PC-3 (cell line): ENCODE measurements at regions not wholly inside any gene's neighbourhood (a gene's known extent, or its start where the extent isn't known, plus 50 kb on each side); places are given as distances from the start of the nearest gene placed in this dataset.

Experiments used
- ATAC-seq: fragments of 200-7000 bp; cut with Tn5 transposase; 2 replicates; pipeline ENCODE4 v1.9.1; 2020; ENCODE audit warnings: mild to moderate bottlenecking, moderate library complexity
- BruUV-seq: library from RNA; stranded (reverse); fragments of 400-500 nt; replicated peaks from 2 replicates; lab custom pipeline; 2021; lab: Mats Ljungman, UMichigan
- CTCF ChIA-PET: fragments of 300-600 bp; sonication (Branson Sonifier 250); formaldehyde crosslinking; loops from one replicate; lab custom pipeline; 2022; ENCODE audit warnings: antibody characterized with exemption; lab: Charles Lee
- POLR2A ChIA-PET: fragments of 300-600 bp; sonication (Branson Sonifier 250); formaldehyde crosslinking; loops from one replicate; lab custom pipeline; 2022; ENCODE audit warnings: antibody characterized with exemption; ENCODE audit not compliant: unreplicated experiment; lab: Charles Lee
- DNase-seq: peaks from one replicate; pipeline ENCODE4 v3.0.0-alpha.2; 2015
- H2AFZ ChIP-seq: fragments of 300-600 bp; sonication (generic); 2 replicates; pipeline ENCODE4 v1.6.0; 2016; ENCODE audit warnings: antibody characterized with exemption, low read length
- H3F3A ChIP-seq: fragments of 300-600 bp; sonication (generic); one replicate; pipeline ENCODE4 v1.6.0; 2017; ENCODE audit warnings: antibody characterized with exemption, low read length, control low read depth, mild to moderate bottlenecking; ENCODE audit not compliant: unreplicated experiment
- H3K27ac ChIP-seq: fragments of 300-600 bp; sonication (generic); 2 replicates; pipeline ENCODE4 v1.5.1; 2016; ENCODE audit warnings: mild to moderate bottlenecking, low read length
- H3K27me3 ChIP-seq: fragments of 300-600 bp; sonication (generic); 2 replicates; pipeline ENCODE4 v1.6.1; 2016; ENCODE audit warnings: low read length, mixed read lengths
- H3K36me3 ChIP-seq: fragments of 300-600 bp; sonication (generic); 2 replicates; pipeline ENCODE4 v1.6.1; 2016; ENCODE audit warnings: low read depth, mixed run types, low read length, mixed read lengths
- H3K4me1 ChIP-seq: fragments of 300-600 bp; sonication (generic); 2 replicates; pipeline ENCODE4 v1.5.1; 2016; ENCODE audit warnings: low read length; ENCODE audit not compliant: insufficient read depth
- H3K4me2 ChIP-seq: fragments of 300-600 bp; sonication (generic); 2 replicates; pipeline ENCODE4 v1.6.0; 2016; ENCODE audit warnings: low read length
- H3K4me3 ChIP-seq: fragments of 300-600 bp; sonication (generic); 2 replicates; pipeline ENCODE4 v1.5.1; 2016; ENCODE audit warnings: mild to moderate bottlenecking, low read length, mixed read lengths
- H3K79me2 ChIP-seq: fragments of 300-600 bp; sonication (generic); 2 replicates; pipeline ENCODE4 v1.6.1; 2017; ENCODE audit warnings: low read length, mixed read lengths
- H3K9ac ChIP-seq: fragments of 300-600 bp; sonication (generic); 2 replicates; pipeline ENCODE4 v1.6.0; 2016; ENCODE audit warnings: mild to moderate bottlenecking, low read length
- H3K9me2 ChIP-seq: fragments of 300-600 bp; sonication (generic); replicated peaks from 2 replicates; pipeline ENCODE4 v1.6.1; 2016; ENCODE audit warnings: mixed run types, low read length, mixed read lengths
- H3K9me3 ChIP-seq: fragments of 300-600 bp; sonication (generic); 2 replicates; pipeline ENCODE4 v1.6.1; 2016; ENCODE audit warnings: low read length, mixed read lengths
- H4K20me1 ChIP-seq: fragments of 300-600 bp; sonication (generic); 2 replicates; pipeline ENCODE4 v1.6.1; 2016; ENCODE audit warnings: low read length, mixed read lengths
- EZH2 ChIP-seq: fragments of 300-600 bp; sonication (generic); IDR thresholded peaks from one replicate; pipeline ENCODE4 v1.6.1; 2017; ENCODE audit warnings: antibody characterized with exemption, mild to moderate bottlenecking, low read length; ENCODE audit not compliant: unreplicated experiment
- EZH2phosphoT487 ChIP-seq: fragments of 300-600 bp; sonication (generic); IDR thresholded peaks from 2 replicates; pipeline ENCODE4 v1.6.1; 2018; ENCODE audit warnings: mild to moderate bottlenecking, antibody characterized with exemption, low read length, borderline replicate concordance
- intact Hi-C: fragments of 100-400 bp; cut with micrococcal nuclease; formaldehyde crosslinking; loops from 2 replicates; pipeline ENCODE4 v1.9.0; 2023
- TF ChIP-seq, protein P1 (sequence below): fragments of 300-600 bp; sonication (generic); conservative IDR thresholded peaks from 2 replicates; pipeline ENCODE4 v1.5.1; 2017; ENCODE audit warnings: antibody characterized with exemption, low read depth, mild to moderate bottlenecking, low read length

DNA sequence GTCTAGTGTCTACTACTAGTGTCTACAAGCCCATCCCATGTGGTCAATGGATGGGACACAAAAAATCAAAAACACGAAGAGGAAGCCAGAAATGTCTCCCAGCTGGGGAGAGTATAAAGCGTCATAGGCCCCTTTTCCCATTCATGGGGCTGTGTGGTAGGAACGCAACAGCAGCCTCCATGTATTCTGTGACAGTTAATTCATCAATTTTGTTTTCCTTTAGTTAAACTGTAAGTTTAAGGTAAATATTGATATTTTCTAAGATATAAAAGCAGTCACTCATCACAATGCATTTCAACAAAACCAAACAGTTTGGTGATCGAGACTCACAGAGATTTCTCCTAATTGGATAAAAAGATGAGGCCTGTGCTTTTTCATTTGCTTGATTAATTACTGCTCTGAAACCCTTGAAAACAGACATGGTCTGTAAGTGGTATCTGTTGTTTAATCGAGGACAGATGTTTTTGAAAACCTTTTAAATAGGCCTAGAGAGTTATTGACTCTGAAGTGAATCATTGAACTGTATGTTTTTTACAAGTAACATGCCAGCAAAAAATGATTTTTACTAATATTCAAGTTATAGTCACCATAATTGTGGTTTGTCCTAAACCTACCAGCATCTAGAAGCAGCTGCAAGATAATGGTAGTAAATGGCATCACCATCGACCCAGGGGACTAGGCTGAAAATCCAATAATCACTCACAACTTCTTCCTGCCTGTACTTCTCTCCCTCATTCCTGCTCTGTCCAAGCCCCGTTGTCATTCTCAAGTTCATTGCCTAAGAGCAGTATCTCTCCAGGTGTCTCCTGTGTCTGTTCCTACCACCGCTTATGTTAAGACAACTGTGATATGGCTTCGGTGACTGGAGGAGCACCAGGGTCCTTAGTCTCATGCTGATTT lies 87.7 kb upstream of the SHISA3 start:
- intact Hi-C loops: no loop called here

DNA sequence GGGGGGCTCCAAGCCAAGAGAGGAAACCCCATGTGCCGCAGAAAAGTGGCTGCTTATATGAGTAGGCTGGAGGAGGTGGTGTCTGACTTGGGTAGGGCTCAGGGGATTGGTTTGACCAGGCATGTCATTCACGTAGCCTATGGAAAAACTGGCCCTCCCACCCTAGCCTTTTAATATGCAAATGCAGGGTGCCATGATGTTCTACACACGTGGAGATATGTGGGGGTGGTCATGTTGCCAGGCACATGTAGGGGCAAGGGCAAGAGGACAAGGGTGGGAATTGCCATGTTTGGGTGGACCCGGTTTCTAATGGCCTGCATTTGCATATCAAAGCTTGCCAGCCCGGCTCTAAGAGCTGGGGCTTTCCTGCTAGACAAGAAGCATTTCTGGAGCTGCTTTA lies 86.9 kb upstream of the SHISA3 start:
- H3K4me3 ChIP-seq: no peak overlapping the region
- H3K9me2 ChIP-seq: no peaks in the 10 kb centered on the region
- ATAC-seq (no peak), DNase-seq (no peak)
- H4K20me1 ChIP-seq: no peaks in the 10 kb centered on the region
- H3K79me2 ChIP-seq: no peaks in the 10 kb centered on the region
- no peaks in the 10 kb centered on the region for H3F3A ChIP-seq
- ChIA-PET CTCF (no interaction called here), POLR2A (no interaction called here)
- no peaks in the 10 kb centered on the region for H3K9me3 ChIP-seq
- no peaks in the 10 kb centered on the region for H3K4me1 ChIP-seq
- TF ChIP-seq, protein P1, sequence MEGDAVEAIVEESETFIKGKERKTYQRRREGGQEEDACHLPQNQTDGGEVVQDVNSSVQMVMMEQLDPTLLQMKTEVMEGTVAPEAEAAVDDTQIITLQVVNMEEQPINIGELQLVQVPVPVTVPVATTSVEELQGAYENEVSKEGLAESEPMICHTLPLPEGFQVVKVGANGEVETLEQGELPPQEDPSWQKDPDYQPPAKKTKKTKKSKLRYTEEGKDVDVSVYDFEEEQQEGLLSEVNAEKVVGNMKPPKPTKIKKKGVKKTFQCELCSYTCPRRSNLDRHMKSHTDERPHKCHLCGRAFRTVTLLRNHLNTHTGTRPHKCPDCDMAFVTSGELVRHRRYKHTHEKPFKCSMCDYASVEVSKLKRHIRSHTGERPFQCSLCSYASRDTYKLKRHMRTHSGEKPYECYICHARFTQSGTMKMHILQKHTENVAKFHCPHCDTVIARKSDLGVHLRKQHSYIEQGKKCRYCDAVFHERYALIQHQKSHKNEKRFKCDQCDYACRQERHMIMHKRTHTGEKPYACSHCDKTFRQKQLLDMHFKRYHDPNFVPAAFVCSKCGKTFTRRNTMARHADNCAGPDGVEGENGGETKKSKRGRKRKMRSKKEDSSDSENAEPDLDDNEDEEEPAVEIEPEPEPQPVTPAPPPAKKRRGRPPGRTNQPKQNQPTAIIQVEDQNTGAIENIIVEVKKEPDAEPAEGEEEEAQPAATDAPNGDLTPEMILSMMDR: no peak
- TF ChIP-seq EZH2 (no peak), EZH2phosphoT487 (no peak)
- BruUV-seq: no TSS peak
- no peak overlapping the region for H3K4me2 ChIP-seq
- no peak overlapping the region for H2AFZ ChIP-seq
- no peaks in the 10 kb centered on the region for H3K27me3 ChIP-seq
- no peak overlapping the region for H3K9ac ChIP-seq
- intact Hi-C loops: no loop called here
- no peak overlapping the region for H3K27ac ChIP-seq
- no peaks in the 10 kb centered on the region for H3K36me3 ChIP-seq

More for the DNA sequence above, 87.7 kb upstream of the SHISA3 start:
- Histone ChIP-seq H3K4me2 (no peak overlapping the region), H3K27ac (no peak overlapping the region), H3K9me3 (no peaks in the 10 kb centered on the region), H3K4me3 (no peak overlapping the region), H4K20me1 (no peaks in the 10 kb centered on the region), H3K79me2 (no peaks in the 10 kb centered on the region), H2AFZ (no peak overlapping the region), H3K9me2 (no peaks in the 10 kb centered on the region), H3K4me1 (no peaks in the 10 kb centered on the region), H3K36me3 (no peaks in the 10 kb centered on the region), H3F3A (no peaks in the 10 kb centered on the region), H3K9ac (no peak overlapping the region), H3K27me3 (no peaks in the 10 kb centered on the region)
- BruUV-seq: no TSS peak
- POLR2A ChIA-PET: no interaction called here
- TF ChIP-seq EZH2phosphoT487 (no peak), EZH2 (no peak)
- TF ChIP-seq, protein P1: no peak
- ATAC-seq (no peak), DNase-seq (no peak)
- CTCF ChIA-PET: no interaction called here

GRCh38 chr4:42310806-42311205 lies 86.5 kb upstream of the SHISA3 start:
- Histone ChIP-seq H2AFZ (no peak overlapping the region), H3K27me3 (no peaks in the 10 kb centered on the region), H3K9ac (no peak overlapping the region), H4K20me1 (no peaks in the 10 kb centered on the region), H3F3A (no peaks in the 10 kb centered on the region), H3K9me3 (no peaks in the 10 kb centered on the region), H3K36me3 (no peaks in the 10 kb centered on the region), H3K79me2 (no peaks in the 10 kb centered on the region), H3K4me3 (no peak overlapping the region), H3K4me1 (no peaks in the 10 kb centered on the region), H3K4me2 (no peak overlapping the region), H3K27ac (no peak overlapping the region), H3K9me2 (no peaks in the 10 kb centered on the region)
- DNase-seq (no peak), ATAC-seq (no peak)
- ChIA-PET CTCF (no interaction called here), POLR2A (no interaction called here)
- TF ChIP-seq, protein P1: no peak
- no peak for TF ChIP-seq EZH2
- no peak for TF ChIP-seq EZH2phosphoT487
- intact Hi-C loops: no loop called here
- BruUV-seq: no TSS peak
